Breast epithelium (tissue), 3 donors: ENCODE measurements at regions not wholly inside any gene's neighbourhood (a gene's known extent, or its start where the extent isn't known, plus 50 kb on each side); places are given as distances from the start of the nearest gene placed in this dataset.

Experiments used
- CTCF ChIP-seq, 3 donors: fragments of 450-650 bp; IDR thresholded peaks; one replicate each; pipeline ENCODE4 v1.5.1; 2016 to 2017; ENCODE audit warnings: antibody characterized with exemption in 3 of 3, mild to moderate bottlenecking in 3 of 3, moderate library complexity in 3 of 3
- POLR2A ChIP-seq: fragments of 450-650 bp; IDR thresholded peaks from one replicate; pipeline ENCODE4 v1.6.1; 2016; ENCODE audit warnings: antibody characterized with exemption, mild to moderate bottlenecking, moderate library complexity
- POLR2AphosphoS5 ChIP-seq, 3 donors: sonication (generic); formaldehyde crosslinking; IDR thresholded peaks; one replicate each; pipeline ENCODE4 v1.6.1; 2017; ENCODE audit warnings: antibody characterized with exemption in 3 of 3

GRCh38 chr6:133701633-133702331 lies 187.1 kb upstream of the TCF21 start:
- TF ChIP-seq POLR2AphosphoS5 (IDR thresholded peaks at IDR 0.05), result no peak
- TF ChIP-seq CTCF (IDR thresholded peaks at IDR 0.05), result no peak
- TF ChIP-seq POLR2A, result no peak
